HepG2 (cell line): ENCODE measurements at regions not wholly inside any gene's neighbourhood (a gene's known extent, or its start where the extent isn't known, plus 50 kb on each side); places are given as distances from the start of the nearest gene placed in this dataset.

Source experiments
- ARID3A ChIP-seq: IDR thresholded peaks from 2 replicates; pipeline ENCODE4 v1.6.1; 2012; ENCODE audit warnings: low read depth, low read length, improper control_type of control experiment
- BCL6 ChIP-seq: IDR thresholded peaks from 2 replicates; pipeline ENCODE4 v1.6.1; 2016; ENCODE audit warnings: missing genetic modification reagents, missing compliant biosample characterization
- DRAP1 ChIP-seq: IDR thresholded peaks from 2 replicates; pipeline ENCODE4 v1.6.1; 2016; ENCODE audit warnings: missing genetic modification reagents, missing compliant biosample characterization
- ELF3 ChIP-seq: IDR thresholded peaks from 2 replicates; pipeline ENCODE4 v1.6.1; 2016; ENCODE audit warnings: missing genetic modification reagents, missing compliant biosample characterization
- ETV5 ChIP-seq: IDR thresholded peaks from 2 replicates; pipeline ENCODE4 v1.6.1; 2018; ENCODE audit warnings: missing biosample characterization, missing genetic modification reagents, inconsistent platforms, borderline replicate concordance
- HDAC6 ChIP-seq: fragments of 200-600 bp; sonication (generic); IDR thresholded peaks from 2 replicates; pipeline ENCODE4 v1.7.0; 2017; ENCODE audit warnings: mild to moderate bottlenecking, antibody characterized with exemption, low read length, low read depth
- HNF1B ChIP-seq: sonication (generic); formaldehyde crosslinking; IDR thresholded peaks from 2 replicates; pipeline ENCODE4 v1.5.1; 2020; ENCODE audit warnings: mild to moderate bottlenecking, moderate library complexity, missing genetic modification reagents
- KLF12 ChIP-seq: sonication (generic); formaldehyde crosslinking; IDR thresholded peaks from 2 replicates; pipeline ENCODE4 v1.4.0; 2020; ENCODE audit warnings: missing genetic modification reagents, borderline replicate concordance
- KLF9 ChIP-seq: IDR thresholded peaks from 2 replicates; pipeline ENCODE4 v1.6.1; 2016; ENCODE audit warnings: low read depth
- PAXIP1 ChIP-seq: sonication (generic); formaldehyde crosslinking; conservative IDR thresholded peaks from 2 replicates; pipeline ENCODE4 v1.4.0; 2020; ENCODE audit warnings: mild to moderate bottlenecking, missing genetic modification reagents, moderate library complexity
- SIX4 ChIP-seq: sonication (generic); formaldehyde crosslinking; IDR thresholded peaks from 2 replicates; pipeline ENCODE4 v1.4.0; 2020; ENCODE audit warnings: missing genetic modification reagents
- ZBTB46 ChIP-seq: sonication (generic); formaldehyde crosslinking; IDR thresholded peaks from 2 replicates; pipeline ENCODE4 v1.4.0; 2020; ENCODE audit warnings: mild to moderate bottlenecking, missing genetic modification reagents, borderline replicate concordance
- ZFAT ChIP-seq: sonication (generic); formaldehyde crosslinking; conservative IDR thresholded peaks from 2 replicates; pipeline ENCODE4 v1.8.1; 2023; ENCODE audit warnings: missing genetic modification reagents, inconsistent platforms
- ZFY ChIP-seq: sonication (generic); formaldehyde crosslinking; IDR thresholded peaks from 2 replicates; pipeline ENCODE4 v1.4.0; 2020; ENCODE audit warnings: missing genetic modification reagents
- ZNF331 ChIP-seq: sonication (generic); formaldehyde crosslinking; IDR thresholded peaks from 2 replicates; pipeline ENCODE4 v1.4.0; 2020; ENCODE audit warnings: missing genetic modification reagents
- ZNF567 ChIP-seq: sonication (generic); formaldehyde crosslinking; IDR thresholded peaks from 2 replicates; pipeline ENCODE4 v1.8.1; 2023; ENCODE audit warnings: mild to moderate bottlenecking, missing genetic modification reagents, borderline replicate concordance
- ZNF569 ChIP-seq: sonication (generic); formaldehyde crosslinking; IDR thresholded peaks from 2 replicates; pipeline ENCODE4 v1.5.0; 2020; ENCODE audit warnings: mild to moderate bottlenecking, missing genetic modification reagents, moderate library complexity, borderline replicate concordance
- ZNF674 ChIP-seq: sonication (generic); formaldehyde crosslinking; IDR thresholded peaks from 2 replicates; pipeline ENCODE4 v1.5.0; 2020; ENCODE audit warnings: low read depth, mild to moderate bottlenecking, missing genetic modification reagents
- ZNF761 ChIP-seq: sonication (generic); formaldehyde crosslinking; conservative IDR thresholded peaks from 2 replicates; pipeline ENCODE4 v1.4.0; 2020; ENCODE audit warnings: mild to moderate bottlenecking, missing genetic modification reagents

GRCh38 chrY:20997355-20997754, 241.4 kb downstream of the RPS4Y2 start (continued):
- TF ChIP-seq PAXIP1 (CRISPR knock-in tag) (peak; percentile 31; the same call in 1 of the 2 replicates), KLF12 (CRISPR knock-in tag) (no peak), ZFY (CRISPR knock-in tag) (no peak), ZNF331 (0 out of 2 replicates have a peak, but pooled peaks have one; percentile 16), KLF9 (CRISPR knock-in tag) (no peak), HDAC6 (no peak), HNF1B (CRISPR knock-in tag) (no peak), ZNF674 (no peak), ZBTB46 (no peak), ETV5 (CRISPR knock-in tag) (no peak), ARID3A (no peak), ZNF567 (no peak), ZNF569 (CRISPR knock-in tag) (no peak), SIX4 (CRISPR knock-in tag) (no peak), BCL6 (CRISPR knock-in tag) (0 out of 2 replicates have a peak, but pooled peaks have one; percentile 25), ZFAT (CRISPR knock-in tag) (no peak), DRAP1 (CRISPR knock-in tag) (no peak), ZNF761 (CRISPR knock-in tag) (no peak), ELF3 (CRISPR knock-in tag) (no peak)
